ENCODE measurements at regions not wholly inside any gene's neighbourhood (a gene's known extent, or its start where the extent isn't known, plus 50 kb on each side); places are given as distances from the start of the nearest gene placed in this dataset.

DNA sequence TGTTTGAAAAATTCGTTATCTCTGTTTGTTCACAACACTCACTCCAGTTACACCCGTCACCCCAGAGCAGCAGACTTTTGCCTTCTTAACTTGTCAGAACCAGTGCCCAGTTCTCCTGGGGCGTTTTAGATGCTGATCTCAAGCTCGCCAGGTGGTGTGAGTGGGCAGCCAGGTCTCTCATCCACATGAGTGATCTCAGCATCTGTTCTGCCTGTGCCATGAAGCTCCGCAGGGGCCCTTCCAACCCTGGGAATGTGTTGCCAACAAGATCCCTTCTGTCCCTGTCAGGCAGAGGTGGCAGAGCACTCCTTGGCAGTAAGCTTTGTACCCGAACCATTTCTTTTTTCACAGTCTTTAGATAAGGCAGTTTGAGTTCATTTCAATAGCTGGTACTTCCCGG lies 896.5 kb downstream of the UQCRFS1 start:
- TF ChIP-seq, protein P1, sequence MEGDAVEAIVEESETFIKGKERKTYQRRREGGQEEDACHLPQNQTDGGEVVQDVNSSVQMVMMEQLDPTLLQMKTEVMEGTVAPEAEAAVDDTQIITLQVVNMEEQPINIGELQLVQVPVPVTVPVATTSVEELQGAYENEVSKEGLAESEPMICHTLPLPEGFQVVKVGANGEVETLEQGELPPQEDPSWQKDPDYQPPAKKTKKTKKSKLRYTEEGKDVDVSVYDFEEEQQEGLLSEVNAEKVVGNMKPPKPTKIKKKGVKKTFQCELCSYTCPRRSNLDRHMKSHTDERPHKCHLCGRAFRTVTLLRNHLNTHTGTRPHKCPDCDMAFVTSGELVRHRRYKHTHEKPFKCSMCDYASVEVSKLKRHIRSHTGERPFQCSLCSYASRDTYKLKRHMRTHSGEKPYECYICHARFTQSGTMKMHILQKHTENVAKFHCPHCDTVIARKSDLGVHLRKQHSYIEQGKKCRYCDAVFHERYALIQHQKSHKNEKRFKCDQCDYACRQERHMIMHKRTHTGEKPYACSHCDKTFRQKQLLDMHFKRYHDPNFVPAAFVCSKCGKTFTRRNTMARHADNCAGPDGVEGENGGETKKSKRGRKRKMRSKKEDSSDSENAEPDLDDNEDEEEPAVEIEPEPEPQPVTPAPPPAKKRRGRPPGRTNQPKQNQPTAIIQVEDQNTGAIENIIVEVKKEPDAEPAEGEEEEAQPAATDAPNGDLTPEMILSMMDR (IDR thresholded peaks at IDR 0.05) = no peak
- TF ChIP-seq PRDM15 (CRISPR knock-in tag; IDR thresholded peaks at IDR 0.05) = no peak
- TF ChIP-seq SMAD4 (CRISPR knock-in tag; IDR thresholded peaks at IDR 0.05) = no peak
- no peak for TF ChIP-seq SP1 (CRISPR knock-in tag; conservative IDR thresholded peaks at IDR 0.05)
- TF ChIP-seq PREB (CRISPR knock-in tag; IDR thresholded peaks at IDR 0.05; ENCODE audit: borderline replicate concordance) = no peak
- TF ChIP-seq, protein P2, sequence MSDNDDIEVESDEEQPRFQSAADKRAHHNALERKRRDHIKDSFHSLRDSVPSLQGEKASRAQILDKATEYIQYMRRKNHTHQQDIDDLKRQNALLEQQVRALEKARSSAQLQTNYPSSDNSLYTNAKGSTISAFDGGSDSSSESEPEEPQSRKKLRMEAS (CRISPR knock-in tag; IDR thresholded peaks at IDR 0.05) = no peak
- TF ChIP-seq CREB1 (CRISPR knock-in tag; IDR thresholded peaks at IDR 0.05) = no peak
- TF ChIP-seq, protein P3, sequence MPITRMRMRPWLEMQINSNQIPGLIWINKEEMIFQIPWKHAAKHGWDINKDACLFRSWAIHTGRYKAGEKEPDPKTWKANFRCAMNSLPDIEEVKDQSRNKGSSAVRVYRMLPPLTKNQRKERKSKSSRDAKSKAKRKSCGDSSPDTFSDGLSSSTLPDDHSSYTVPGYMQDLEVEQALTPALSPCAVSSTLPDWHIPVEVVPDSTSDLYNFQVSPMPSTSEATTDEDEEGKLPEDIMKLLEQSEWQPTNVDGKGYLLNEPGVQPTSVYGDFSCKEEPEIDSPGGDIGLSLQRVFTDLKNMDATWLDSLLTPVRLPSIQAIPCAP (CRISPR knock-in tag; IDR thresholded peaks at IDR 0.05) = no peak
- TF ChIP-seq USF1 (CRISPR knock-in tag; IDR thresholded peaks at IDR 0.05) = no peak
- TF ChIP-seq, protein P4, sequence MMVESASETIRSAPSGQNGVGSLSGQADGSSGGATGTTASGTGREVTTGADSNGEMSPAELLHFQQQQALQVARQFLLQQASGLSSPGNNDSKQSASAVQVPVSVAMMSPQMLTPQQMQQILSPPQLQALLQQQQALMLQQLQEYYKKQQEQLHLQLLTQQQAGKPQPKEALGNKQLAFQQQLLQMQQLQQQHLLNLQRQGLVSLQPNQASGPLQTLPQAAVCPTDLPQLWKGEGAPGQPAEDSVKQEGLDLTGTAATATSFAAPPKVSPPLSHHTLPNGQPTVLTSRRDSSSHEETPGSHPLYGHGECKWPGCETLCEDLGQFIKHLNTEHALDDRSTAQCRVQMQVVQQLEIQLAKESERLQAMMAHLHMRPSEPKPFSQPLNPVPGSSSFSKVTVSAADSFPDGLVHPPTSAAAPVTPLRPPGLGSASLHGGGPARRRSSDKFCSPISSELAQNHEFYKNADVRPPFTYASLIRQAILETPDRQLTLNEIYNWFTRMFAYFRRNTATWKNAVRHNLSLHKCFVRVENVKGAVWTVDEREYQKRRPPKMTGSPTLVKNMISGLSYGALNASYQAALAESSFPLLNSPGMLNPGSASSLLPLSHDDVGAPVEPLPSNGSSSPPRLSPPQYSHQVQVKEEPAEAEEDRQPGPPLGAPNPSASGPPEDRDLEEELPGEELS (CRISPR knock-in tag; IDR thresholded peaks at IDR 0.05) = no peak
- no peak for TF ChIP-seq HMGXB4 (CRISPR knock-in tag; IDR thresholded peaks at IDR 0.05)
- TF ChIP-seq TCF7 (CRISPR knock-in tag; IDR thresholded peaks at IDR 0.05; ENCODE audit: low read depth) = no peak

Data from WTC11 (cell line).